ENCODE measurements at regions not wholly inside any gene's neighbourhood (a gene's known extent, or its start where the extent isn't known, plus 50 kb on each side); places are given as distances from the start of the nearest gene placed in this dataset.
A peak's percentile ranks its signal among the peaks of the same experiment; 100 is the strongest.

GRCh38 chr5:62130107-62130506 lies 175.9 kb upstream of the KIF2A start:
- TF ChIP-seq PATZ1 (CRISPR knock-in tag; IDR thresholded peaks at IDR 0.05; ENCODE audit: borderline replicate concordance) (no peak), ZFP3 (CRISPR knock-in tag; IDR thresholded peaks at IDR 0.05) (no peak), ESRRG (CRISPR knock-in tag; IDR thresholded peaks at IDR 0.05) (no peak), ZNF70 (CRISPR knock-in tag; IDR thresholded peaks at IDR 0.05) (no peak), OSR1 (CRISPR knock-in tag; IDR thresholded peaks at IDR 0.05) (no peak), GLIS3 (CRISPR knock-in tag; IDR thresholded peaks at IDR 0.05) (no peak), SNAI2 (CRISPR knock-in tag; IDR thresholded peaks at IDR 0.05) (no peak)
- ATAC-seq = no peak

DNA sequence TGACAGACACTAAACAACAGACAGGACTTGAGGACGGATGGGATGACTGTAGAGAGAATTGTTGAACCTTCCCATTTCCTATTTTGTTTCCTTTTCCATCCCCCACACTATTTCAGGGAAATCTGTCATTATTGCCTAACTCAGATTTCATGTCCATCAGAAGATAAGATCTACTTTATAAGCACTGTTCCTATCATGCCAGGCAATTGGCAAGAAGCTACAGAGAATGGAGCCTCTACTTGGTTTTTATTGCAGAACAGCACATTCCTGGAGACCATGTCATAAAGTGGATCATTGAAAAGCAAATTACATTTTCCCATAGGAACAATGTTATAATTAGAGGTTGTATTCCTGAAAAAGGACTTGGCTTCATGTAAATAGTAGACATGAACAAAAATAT lies 173.7 kb upstream of the KIF2A start:
- no peak for TF ChIP-seq CSRNP3 (CRISPR knock-in tag; IDR thresholded peaks at IDR 0.05)
- no peak for TF ChIP-seq ZFP3 (CRISPR knock-in tag; IDR thresholded peaks at IDR 0.05)
- TF ChIP-seq SNAI2 (CRISPR knock-in tag; IDR thresholded peaks at IDR 0.05) = no peak
- TF ChIP-seq PPARA (CRISPR knock-in tag; IDR thresholded peaks at IDR 0.05; ENCODE audit: borderline replicate concordance) = no peak
- TF ChIP-seq PATZ1 (CRISPR knock-in tag; IDR thresholded peaks at IDR 0.05; ENCODE audit: borderline replicate concordance) = no peak
- no peak for TF ChIP-seq ZNF565 (CRISPR knock-in tag; conservative IDR thresholded peaks at IDR 0.05; ENCODE audit: low read depth)
- TF ChIP-seq CSDC2 (CRISPR knock-in tag; IDR thresholded peaks at IDR 0.05) = 0 out of 2 replicates have a peak, but pooled peaks have one; percentile 60
- peak; percentile 83 for TF ChIP-seq ISL1 (CRISPR knock-in tag; IDR thresholded peaks at IDR 0.05)
- no peak for TF ChIP-seq TOX (CRISPR knock-in tag; IDR thresholded peaks at IDR 0.05; ENCODE audit: borderline replicate concordance)
- TF ChIP-seq ZFP30 (CRISPR knock-in tag; IDR thresholded peaks at IDR 0.05) = no peak
- TF ChIP-seq TSHZ2 (CRISPR knock-in tag; IDR thresholded peaks at IDR 0.05) = no peak
- TF ChIP-seq CREB5 (CRISPR knock-in tag; IDR thresholded peaks at IDR 0.05; ENCODE audit: low read depth) = peak; percentile 68; the same call in 1 of the 2 replicates
- TF ChIP-seq BACH2 (CRISPR knock-in tag; IDR thresholded peaks at IDR 0.05; ENCODE audit: borderline replicate concordance) = no peak
- ATAC-seq = no peak

DNA sequence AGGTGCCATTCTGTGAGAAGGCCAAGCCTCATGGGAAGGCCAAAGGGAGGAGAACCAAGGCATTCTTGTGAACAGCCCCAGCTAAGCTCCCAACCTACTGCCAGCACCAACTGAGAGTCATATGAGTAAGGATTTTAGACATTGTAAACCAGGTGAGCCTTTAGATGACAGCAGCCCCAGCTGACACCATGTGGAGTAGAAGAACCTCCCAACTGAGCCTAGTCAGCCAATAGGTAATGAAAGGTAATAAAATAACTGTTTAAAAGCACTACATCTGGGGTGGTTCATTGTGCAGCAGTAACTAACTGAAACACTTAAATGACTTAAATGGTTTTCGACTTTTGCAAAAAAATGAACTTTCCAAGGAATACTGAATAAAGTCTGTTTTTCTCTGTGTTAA lies 172.6 kb upstream of the KIF2A start:
- ATAC-seq = no peak
- TF ChIP-seq CSDC2 (CRISPR knock-in tag; IDR thresholded peaks at IDR 0.05) (no peak), ZNF8 (CRISPR knock-in tag; IDR thresholded peaks at IDR 0.05) (no peak), CREB5 (CRISPR knock-in tag; IDR thresholded peaks at IDR 0.05; ENCODE audit: low read depth) (no peak), TCF4 (CRISPR knock-in tag; IDR thresholded peaks at IDR 0.05; ENCODE audit: borderline replicate concordance) (no peak), PPARA (CRISPR knock-in tag; IDR thresholded peaks at IDR 0.05; ENCODE audit: borderline replicate concordance) (no peak), ARNTL (CRISPR knock-in tag; IDR thresholded peaks at IDR 0.05; ENCODE audit: borderline replicate concordance, low read depth) (no peak), ZFP3 (CRISPR knock-in tag; IDR thresholded peaks at IDR 0.05) (no peak), ZC3H10 (CRISPR knock-in tag; IDR thresholded peaks at IDR 0.05) (no peak), PATZ1 (CRISPR knock-in tag; IDR thresholded peaks at IDR 0.05; ENCODE audit: borderline replicate concordance) (no peak), TSHZ2 (CRISPR knock-in tag; IDR thresholded peaks at IDR 0.05) (no peak), ZFP30 (CRISPR knock-in tag; IDR thresholded peaks at IDR 0.05) (no peak)
